ENCODE measurements at regions not wholly inside any gene's neighbourhood (a gene's known extent, or its start where the extent isn't known, plus 50 kb on each side); places are given as distances from the start of the nearest gene placed in this dataset.

- no peak for TF ChIP-seq POLR2A (IDR thresholded peaks at IDR 0.05)
- TF ChIP-seq, protein P1, sequence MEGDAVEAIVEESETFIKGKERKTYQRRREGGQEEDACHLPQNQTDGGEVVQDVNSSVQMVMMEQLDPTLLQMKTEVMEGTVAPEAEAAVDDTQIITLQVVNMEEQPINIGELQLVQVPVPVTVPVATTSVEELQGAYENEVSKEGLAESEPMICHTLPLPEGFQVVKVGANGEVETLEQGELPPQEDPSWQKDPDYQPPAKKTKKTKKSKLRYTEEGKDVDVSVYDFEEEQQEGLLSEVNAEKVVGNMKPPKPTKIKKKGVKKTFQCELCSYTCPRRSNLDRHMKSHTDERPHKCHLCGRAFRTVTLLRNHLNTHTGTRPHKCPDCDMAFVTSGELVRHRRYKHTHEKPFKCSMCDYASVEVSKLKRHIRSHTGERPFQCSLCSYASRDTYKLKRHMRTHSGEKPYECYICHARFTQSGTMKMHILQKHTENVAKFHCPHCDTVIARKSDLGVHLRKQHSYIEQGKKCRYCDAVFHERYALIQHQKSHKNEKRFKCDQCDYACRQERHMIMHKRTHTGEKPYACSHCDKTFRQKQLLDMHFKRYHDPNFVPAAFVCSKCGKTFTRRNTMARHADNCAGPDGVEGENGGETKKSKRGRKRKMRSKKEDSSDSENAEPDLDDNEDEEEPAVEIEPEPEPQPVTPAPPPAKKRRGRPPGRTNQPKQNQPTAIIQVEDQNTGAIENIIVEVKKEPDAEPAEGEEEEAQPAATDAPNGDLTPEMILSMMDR (IDR thresholded peaks at IDR 0.05), result no peak
These were observed 676.7 kb upstream of the POU3F3 start for GRCh38 chr2:104177179-104177578.

Measured in uterus (tissue), 2 donors.